DOHH2 (cell line): ENCODE measurements at regions not wholly inside any gene's neighbourhood (a gene's known extent, or its start where the extent isn't known, plus 50 kb on each side); places are given as distances from the start of the nearest gene placed in this dataset.

Experiments used
- CTCF ChIP-seq: fragments of 200-600 bp; sonication (generic); IDR thresholded peaks from one replicate; pipeline ENCODE4 v1.5.1; 2014; ENCODE audit warnings: antibody characterized with exemption, mild to moderate bottlenecking, low read depth, low read length; ENCODE audit not compliant: poor library complexity, severe bottlenecking
- EZH2phosphoT487 ChIP-seq: fragments of 200-600 bp; sonication (generic); IDR thresholded peaks from 2 replicates; pipeline ENCODE4 v1.6.1; 2017; ENCODE audit warnings: borderline replicate concordance, mild to moderate bottlenecking, antibody characterized with exemption, low read length, moderate library complexity, mixed read lengths

- TF ChIP-seq CTCF (no peak), EZH2phosphoT487 (no peak)
Measured at GRCh38 chr7:112959276-112959675, 127.4 kb downstream of the GPR85 start.
